Panc1 (cell line): ENCODE measurements at regions not wholly inside any gene's neighbourhood (a gene's known extent, or its start where the extent isn't known, plus 50 kb on each side); places are given as distances from the start of the nearest gene placed in this dataset.

Source experiments
- ATAC-seq: fragments of 200-7000 bp; cut with Tn5 transposase; 2 replicates; pipeline ENCODE4 v1.9.1; 2020; ENCODE audit warnings: mild to moderate bottlenecking, moderate library complexity
- BruUV-seq: library from RNA; stranded (reverse); fragments of 400-500 nt; replicated peaks from 2 replicates; lab custom pipeline; 2021; lab: Mats Ljungman, UMichigan
- CTCF ChIA-PET: fragments of 300-600 bp; sonication (Branson Sonifier 250); formaldehyde crosslinking; loops from one replicate; lab custom pipeline; 2022; ENCODE audit warnings: antibody characterized with exemption; lab: Charles Lee
- POLR2A ChIA-PET: fragments of 300-600 bp; sonication (Branson Sonifier 250); formaldehyde crosslinking; loops from one replicate; lab custom pipeline; 2022; ENCODE audit warnings: antibody characterized with exemption; lab: Charles Lee
- DNase-seq: peaks from one replicate; pipeline ENCODE4 v3.0.0-alpha.2; 2010; ENCODE audit warnings: low read depth, low spot score
- H3K27ac ChIP-seq: 2 replicates; pipeline ENCODE4 v1.5.1; 2011; ENCODE audit warnings: mild to moderate bottlenecking, low read length, inconsistent platforms
- H3K27me3 ChIP-seq: fragments of 200-500 bp; sonication (Bioruptor generic); 2 replicates; pipeline ENCODE4 v1.6.0; 2014; ENCODE audit warnings: low read length, inconsistent platforms; ENCODE audit not compliant: control insufficient read depth, insufficient read depth
- H3K36me3 ChIP-seq: fragments of 200-500 bp; sonication (Bioruptor generic); 2 replicates; pipeline ENCODE4 v1.5.1; 2014; ENCODE audit warnings: inconsistent platforms, mild to moderate bottlenecking, low read length, moderate library complexity; ENCODE audit not compliant: control insufficient read depth, insufficient read depth
- H3K4me1 ChIP-seq: 2 replicates; pipeline ENCODE4 v1.5.1; 2011; ENCODE audit warnings: inconsistent platforms, mild to moderate bottlenecking, low read length, moderate library complexity; ENCODE audit not compliant: control insufficient read depth, insufficient read depth
- H3K4me3 ChIP-seq, 2 experiments: 2 replicates each; pipeline ENCODE4 v1.5.1; 2011 to 2012; ENCODE audit warnings: low read depth in 2 of 2, low read length in 2 of 2, mild to moderate bottlenecking in 2 of 2, inconsistent platforms in 1 of 2, moderate library complexity in 1 of 2
- H3K9me3 ChIP-seq: fragments of 200-500 bp; sonication (Bioruptor generic); 2 replicates; pipeline ENCODE4 v1.5.1; 2014; ENCODE audit warnings: low read depth, mild to moderate bottlenecking, inconsistent platforms, low read length, moderate library complexity; ENCODE audit not compliant: control insufficient read depth, insufficient read depth
- CTCF ChIP-seq: fragments of 450-650 bp; IDR thresholded peaks from 2 replicates; pipeline ENCODE4 v1.5.1; 2017; ENCODE audit warnings: mild to moderate bottlenecking
- POLR2AphosphoS5 ChIP-seq: IDR thresholded peaks from 2 replicates; pipeline ENCODE4 v1.6.1; 2012; ENCODE audit warnings: mild to moderate bottlenecking, low read depth, low read length, moderate library complexity
- REST ChIP-seq, 2 experiments: IDR thresholded peaks; 2 replicates each; pipeline ENCODE4 v1.6.1; 2011 to 2012; ENCODE audit warnings: low read depth in 2 of 2, control low read depth in 1 of 2, low read length in 1 of 2, mild to moderate bottlenecking in 1 of 2, moderate library complexity in 1 of 2; ENCODE audit not compliant: insufficient read depth in 1 of 2
- SIN3A ChIP-seq: IDR thresholded peaks from 2 replicates; pipeline ENCODE4 v1.6.1; 2012; ENCODE audit warnings: low read depth, mild to moderate bottlenecking, low read length, moderate library complexity, borderline replicate concordance; ENCODE audit not compliant: insufficient read depth
- TCF7L2 ChIP-seq: IDR thresholded peaks from 2 replicates; pipeline ENCODE4 v1.6.1; 2011; ENCODE audit warnings: mild to moderate bottlenecking, low read depth, low read length, inconsistent platforms
- in situ Hi-C: cut with HindIII; loops from 2 replicates; pipeline ENCODE4 v1.10.0; 2016; ENCODE audit warnings: low sequenced_read_pairs, low pct_unique_long_range_greater_than_20kb
- intact Hi-C: fragments of 100-400 bp; cut with micrococcal nuclease; formaldehyde crosslinking; loops from one replicate; pipeline ENCODE4 v1.10.0; 2022; ENCODE audit not compliant: unreplicated experiment

GRCh38 chr12:115208098-115208497 lies 524.1 kb upstream of the TBX3 start:
- H3K4me1 ChIP-seq = no peaks in the 10 kb centered on the region
- ChIA-PET POLR2A (no interaction called here), CTCF (no interaction called here)
- H3K9me3 ChIP-seq = no peaks in the 10 kb centered on the region
- in situ Hi-C loops = no loop called here
- TF ChIP-seq CTCF = no peak
- no peak for TF ChIP-seq REST (IDR thresholded peaks at IDR 0.05; ENCODE audit: insufficient read depth in 1 of 2, low read depth in 2 of 2, low read length in 1 of 2)
- TF ChIP-seq POLR2AphosphoS5 = no peak
- no peak for TF ChIP-seq TCF7L2
- no peak for TF ChIP-seq SIN3A
- no peak overlapping the region for H3K4me3 ChIP-seq
- H3K27me3 ChIP-seq = no peaks in the 10 kb centered on the region
- no peak overlapping the region for H3K27ac ChIP-seq
- DNase-seq (no peak), ATAC-seq (no peak)
- no peaks in the 10 kb centered on the region for H3K36me3 ChIP-seq
- BruUV-seq = no TSS peak
- intact Hi-C loops = no loop called here

- H3K36me3 ChIP-seq = no peaks in the 10 kb centered on the region
- in situ Hi-C loops (no loop called here), intact Hi-C loops (no loop called here)
- ChIA-PET CTCF (no interaction called here), POLR2A (no interaction called here)
- no TSS peak for BruUV-seq
- no peaks in the 10 kb centered on the region for H3K27me3 ChIP-seq
- H3K4me3 ChIP-seq = no peak overlapping the region
- H3K27ac ChIP-seq = no peak overlapping the region
- ATAC-seq (no peak), DNase-seq (no peak)
- no peaks in the 10 kb centered on the region for H3K4me1 ChIP-seq
- TF ChIP-seq REST (IDR thresholded peaks at IDR 0.05; ENCODE audit: insufficient read depth in 1 of 2, low read depth in 2 of 2, low read length in 1 of 2) = no peak
- TF ChIP-seq TCF7L2 = no peak
- TF ChIP-seq POLR2AphosphoS5 = no peak
- TF ChIP-seq SIN3A = no peak
- no peak for TF ChIP-seq CTCF
- no peaks in the 10 kb centered on the region for H3K9me3 ChIP-seq
These were observed 523.4 kb upstream of the TBX3 start for GRCh38 chr12:115207216-115207915.
